H1 (cell line): ENCODE measurements at regions not wholly inside any gene's neighbourhood (a gene's known extent, or its start where the extent isn't known, plus 50 kb on each side); places are given as distances from the start of the nearest gene placed in this dataset.

Experiments
- CTCF ChIA-PET: fragments of 300-600 bp; sonication (Branson Sonifier 250); formaldehyde crosslinking; loops from one replicate; lab custom pipeline; 2021; ENCODE audit not compliant: partially characterized antibody; lab: Charles Lee
- POLR2A ChIA-PET: fragments of 300-600 bp; sonication (Branson Sonifier 250); formaldehyde crosslinking; loops from one replicate; lab custom pipeline; 2021; ENCODE audit warnings: inconsistent platforms; ENCODE audit not compliant: partially characterized antibody; lab: Charles Lee
- DNase-seq, 2 experiments: peaks; one replicate each; pipeline versions ENCODE4 v3.0.0 to v3.0.0-alpha.2; 2010 to 2022; ENCODE audit warnings: low spot score in 2 of 2, low read depth in 1 of 2, mixed read lengths in 1 of 2
- FAIRE-seq: peaks from 2 replicates; lab custom pipeline; 2011; peaks lifted over from hg19 to GRCh38; lab: Jason Lieb, UNC
- H2AFZ ChIP-seq: 2 replicates; pipeline ENCODE4 v1.8.1; 2012; ENCODE audit warnings: low read length, inconsistent platforms
- H2AK5ac ChIP-seq: 2 replicates; pipeline ENCODE4 v1.6.1; 2013; ENCODE audit warnings: low read depth, low read length
- H2BK120ac ChIP-seq: replicated peaks from 2 replicates; pipeline ENCODE3; 2013; ENCODE audit warnings: low read depth, low read length, inconsistent platforms
- H2BK12ac ChIP-seq: 2 replicates; pipeline ENCODE4 v1.6.1; 2013; ENCODE audit warnings: low read depth, low read length
- H2BK15ac ChIP-seq: 2 replicates; pipeline ENCODE4 v1.6.1; 2013; ENCODE audit warnings: low read length
- H2BK20ac ChIP-seq: 2 replicates; pipeline ENCODE4 v1.6.1; 2013; ENCODE audit warnings: low read length
- H2BK5ac ChIP-seq: 2 replicates; pipeline ENCODE4 v1.6.1; 2013; ENCODE audit warnings: low read depth, low read length
- H3K14ac ChIP-seq: 2 replicates; pipeline ENCODE4 v1.6.1; 2013; ENCODE audit warnings: inconsistent platforms; ENCODE audit not compliant: insufficient read length
- H3K18ac ChIP-seq: 2 replicates; pipeline ENCODE4 v1.6.1; 2013; ENCODE audit warnings: low read length; ENCODE audit errors: extremely low read depth
- H3K23ac ChIP-seq: 2 replicates; pipeline ENCODE4 v1.6.1; 2013; ENCODE audit warnings: inconsistent platforms; ENCODE audit not compliant: insufficient read length
- H3K23me2 ChIP-seq: 2 replicates; pipeline ENCODE4 v1.6.1; 2013; ENCODE audit warnings: low read depth, low read length
- H3K27ac ChIP-seq: 2 replicates; pipeline ENCODE4 v1.6.1; 2011; ENCODE audit warnings: low read depth, low read length, inconsistent platforms
- H3K27me3 ChIP-seq, 4 experiments: replicated peaks in 1 of 4; 1 replicate in 1 of 4; 2 replicates in 3 of 4; pipeline versions ENCODE4 v1.6.1 to v1.8.1; 2011 to 2013; ENCODE audit warnings: low read length in 3 of 4, mild to moderate bottlenecking in 3 of 4, inconsistent platforms in 2 of 4, mixed read lengths in 2 of 4, moderate library complexity in 1 of 4; ENCODE audit not compliant: control insufficient read depth in 3 of 4, insufficient read depth in 3 of 4; ENCODE audit errors: extremely low read depth in 1 of 4
- H3K36me3 ChIP-seq, 4 experiments: 2 replicates each; pipeline versions ENCODE4 v1.6.1 to v1.8.1; 2011 to 2013; ENCODE audit warnings: mild to moderate bottlenecking in 4 of 4, low read length in 3 of 4, moderate library complexity in 2 of 4, control low read depth in 1 of 4, inconsistent platforms in 1 of 4; ENCODE audit not compliant: insufficient read depth in 4 of 4, control insufficient read depth in 2 of 4
- H3K4ac ChIP-seq: replicated peaks from 2 replicates; pipeline ENCODE3; 2013; ENCODE audit warnings: low read length, low read depth, mixed read lengths, inconsistent platforms; ENCODE audit not compliant: insufficient read length
- H3K4me1 ChIP-seq, 4 experiments: replicated peaks in 1 of 4; 1 replicate in 1 of 4; 2 replicates in 3 of 4; pipeline versions ENCODE4 v1.6.1 to v1.8.1; 2011 to 2013; ENCODE audit warnings: low read length in 3 of 4, inconsistent platforms in 2 of 4, mixed read lengths in 1 of 4; ENCODE audit not compliant: insufficient read depth in 4 of 4, control insufficient read depth in 3 of 4
- H3K4me2 ChIP-seq, 2 experiments: 2 replicates each; pipeline versions ENCODE4 v1.6.1 to v1.8.1; 2011 to 2013; ENCODE audit warnings: low read depth in 2 of 2, low read length in 2 of 2, control low read depth in 1 of 2, inconsistent platforms in 1 of 2, mild to moderate bottlenecking in 1 of 2; ENCODE audit not compliant: insufficient read depth in 1 of 2
- H3K4me3 ChIP-seq, 4 experiments: fragments of 200-600, 300-600 bp in 1 of 4; sonication (generic), shearing (Covaris generic), sonication (Bioruptor Twin) in 1 of 4; 2 replicates each; pipeline versions ENCODE4 v1.5.1 to v1.8.1; 2011 to 2016; ENCODE audit warnings: low read length in 4 of 4, low read depth in 3 of 4, control low read depth in 2 of 4, inconsistent platforms in 2 of 4, mild to moderate bottlenecking in 2 of 4, mixed read lengths in 1 of 4, moderate library complexity in 1 of 4; ENCODE audit not compliant: insufficient read depth in 2 of 4; ENCODE audit errors: extremely low read depth in 1 of 4
- H3K56ac ChIP-seq: replicated peaks from 2 replicates; pipeline ENCODE3; 2013; ENCODE audit warnings: low read depth, mild to moderate bottlenecking, mixed read lengths, low read length, inconsistent platforms; ENCODE audit not compliant: insufficient read length
- H3K79me1 ChIP-seq: 2 replicates; pipeline ENCODE4 v1.6.1; 2013; ENCODE audit warnings: low read depth, low read length, control low read depth
- H3K79me2 ChIP-seq, 2 experiments: 2 replicates each; pipeline versions ENCODE4 v1.6.1 to v1.8.1; 2012 to 2013; ENCODE audit warnings: low read length in 2 of 2, mild to moderate bottlenecking in 2 of 2, inconsistent platforms in 1 of 2; ENCODE audit not compliant: insufficient read depth in 2 of 2, control insufficient read depth in 1 of 2
- H3K9ac ChIP-seq, 4 experiments: replicated peaks in 1 of 4; 1 replicate in 1 of 4; 2 replicates in 3 of 4; pipeline versions ENCODE4 v1.6.1 to v1.8.1; 2011 to 2013; ENCODE audit warnings: low read depth in 3 of 4, low read length in 3 of 4, control low read depth in 2 of 4, mild to moderate bottlenecking in 2 of 4, moderate library complexity in 2 of 4, inconsistent platforms in 1 of 4; ENCODE audit errors: extremely low read depth in 1 of 4
- H3K9me3 ChIP-seq, 2 experiments: 2 replicates each; pipeline versions ENCODE4 v1.6.1 to v1.8.1; 2012 to 2013; ENCODE audit warnings: mild to moderate bottlenecking in 2 of 2, moderate library complexity in 2 of 2, control low read depth in 1 of 2, inconsistent platforms in 1 of 2, low read depth in 1 of 2, low read length in 1 of 2, mixed read lengths in 1 of 2; ENCODE audit not compliant: insufficient read depth in 2 of 2
- H4K20me1 ChIP-seq, 2 experiments: replicated peaks in 1 of 2; 2 replicates each; pipeline versions ENCODE3 to v1.8.1; 2011 to 2013; ENCODE audit warnings: inconsistent platforms in 2 of 2, low read length in 2 of 2, mild to moderate bottlenecking in 1 of 2; ENCODE audit not compliant: insufficient read depth in 2 of 2, control insufficient read depth in 1 of 2
- H4K5ac ChIP-seq: 2 replicates; pipeline ENCODE4 v1.6.1; 2013; ENCODE audit warnings: low read length, low read depth, mixed read lengths, inconsistent platforms; ENCODE audit not compliant: insufficient read length
- H4K8ac ChIP-seq: 2 replicates; pipeline ENCODE4 v1.8.0; 2013; ENCODE audit warnings: mild to moderate bottlenecking, moderate library complexity, low read length, inconsistent platforms; ENCODE audit not compliant: insufficient read depth; ENCODE audit errors: extremely low read depth
- H4K91ac ChIP-seq: replicated peaks from 2 replicates; pipeline ENCODE3; 2013; ENCODE audit warnings: low read length, mixed read lengths, inconsistent platforms; ENCODE audit not compliant: insufficient read length
- EGR1 ChIP-seq: IDR thresholded peaks from 2 replicates; pipeline ENCODE4 v1.6.1; 2011; ENCODE audit warnings: low read depth, low read length, borderline replicate concordance
- JUND ChIP-seq: IDR thresholded peaks from 2 replicates; pipeline ENCODE4 v1.6.1; 2011; ENCODE audit warnings: mild to moderate bottlenecking, improper control_type of control experiment, low read length
- MAFK ChIP-seq: IDR thresholded peaks from 2 replicates; pipeline ENCODE4 v1.6.1; 2012; ENCODE audit warnings: low read depth, mild to moderate bottlenecking, improper control_type of control experiment, low read length
- POU5F1 ChIP-seq: IDR thresholded peaks from 2 replicates; pipeline ENCODE4 v1.6.1; 2011; ENCODE audit warnings: low read depth, mild to moderate bottlenecking, low read length, moderate library complexity
- TBP ChIP-seq: IDR thresholded peaks from 2 replicates; pipeline ENCODE4 v1.6.1; 2011; ENCODE audit warnings: low read depth, low read length, improper control_type of control experiment
- WGBS, 2 experiments: shearing (Covaris generic) in 1 of 2; methylation state at CpG; one replicate each; pipeline versions ENCODE4 v1.1.6 to v1.1.7; 2013 to 2015; ENCODE audit warnings: low lambda C conversion rate in 2 of 2, mixed read lengths in 2 of 2, inconsistent platforms in 1 of 2, low coverage in 1 of 2, missing lambda C conversion rate in 1 of 2; ENCODE audit not compliant: insufficient replicate concordance in 2 of 2, insufficient coverage in 1 of 2, insufficient read length in 1 of 2; ENCODE audit errors: extremely low coverage in 1 of 2, missing lambda C conversion rate in 1 of 2; 5-methylcytosine and 5-hydroxymethylcytosine counted together

DNA sequence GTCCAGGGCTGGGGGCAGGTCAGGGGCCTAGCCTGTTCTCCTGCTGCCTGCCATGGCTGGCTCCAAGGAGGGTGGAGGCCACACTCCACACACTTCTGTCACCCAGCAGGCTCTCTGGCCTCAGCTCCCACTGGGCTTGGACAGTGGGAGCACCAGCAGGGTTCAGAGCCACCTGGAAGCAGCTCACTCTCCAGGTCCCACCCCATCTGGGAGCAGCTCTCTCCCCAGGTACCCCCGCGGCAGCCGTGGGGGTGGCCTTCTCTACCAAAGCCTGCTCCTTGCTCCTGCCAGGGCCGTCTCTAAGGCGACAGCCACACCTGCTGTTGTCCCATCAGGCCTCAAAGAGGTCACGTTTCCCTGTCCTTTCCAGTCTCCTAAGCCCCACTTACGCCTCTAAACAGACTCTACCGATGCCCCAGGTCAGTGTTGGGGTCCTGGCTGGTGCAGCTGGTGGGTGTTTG, 142.5 kb upstream of the RET start:
- Histone ChIP-seq H2BK120ac (no peak overlapping the region), H4K91ac (no peak overlapping the region), H4K20me1 (no peaks in the 10 kb centered on the region), H2BK5ac (no peak overlapping the region), H2AK5ac (peak overlapping the region; percentile 65; the same call in 1 of the 2 replicates), H3K56ac (no peak overlapping the region), H3K4me1 (peaks cover 0 to 13% (median under 1%) of the 10 kb centered on the region in 4 experiments; a peak in 5 of 7 replicates), H3K9ac (no peak overlapping the region), H4K5ac (no peak overlapping the region), H3K27ac (no peak overlapping the region), H3K79me1 (no peaks in the 10 kb centered on the region), H3K79me2 (no peaks in the 10 kb centered on the region), H3K36me3 (no peaks in the 10 kb centered on the region), H3K4me2 (peak overlapping the region; percentile 79 to 100; a peak in 2 of 4 replicates), H3K18ac (no peak overlapping the region), H3K27me3 (peaks cover 1 to 26% (median 24%) of the 10 kb centered on the region in 4 experiments), H2BK20ac (0 out of 2 replicates have a peak overlapping the region, but pooled peaks have one; percentile 48), H3K23me2 (peaks cover 12% of the 10 kb centered on the region), H3K23ac (no peak overlapping the region), H2BK12ac (peak overlapping the region; percentile 50; the same call in 1 of the 2 replicates), H3K4me3 (peak overlapping the region in 1 of 4 experiments; percentile 69; a peak in 1 of 8 replicates), H3K14ac (no peak overlapping the region), H4K8ac (no peak overlapping the region; the same call in 1 of the 2 replicates), H2AFZ (no peak overlapping the region), H2BK15ac (no peak overlapping the region), H3K9me3 (no peaks in the 10 kb centered on the region), H3K4ac (no peak overlapping the region)
- WGBS, 2 experiments: 89% methylated on average over 8 of the region's 8 CpGs; no CpG with 5 or more reads in 1 of the 2 experiments
- DNase-seq (no peak), FAIRE-seq (no peak)
- POLR2A ChIA-PET: interaction anchor here (0.7 kb wide), 2 partner anchors 18 to 105 kb away, joined by 3 to 6 read pairs; no protein-coding TSS in a partner anchor
- CTCF ChIA-PET: interaction anchor here (1.0 to 3.4 kb wide), 8 partner anchors 9 to 237 kb away, joined by 3 to 13 read pairs (median 4); no protein-coding TSS in a partner anchor
- TF ChIP-seq POU5F1: no peak
- no peak for TF ChIP-seq TBP
- no peak for TF ChIP-seq JUND
- TF ChIP-seq EGR1: no peak
- TF ChIP-seq MAFK: no peak
